ENCODE measurements at regions not wholly inside any gene's neighbourhood (a gene's known extent, or its start where the extent isn't known, plus 50 kb on each side); places are given as distances from the start of the nearest gene placed in this dataset.
A peak's percentile ranks its signal among the peaks of the same experiment; 100 is the strongest.

- no peaks in the 10 kb centered on the region for H3K4me1 ChIP-seq (ENCODE audit: insufficient read depth)
- no peaks in the 10 kb centered on the region for H3K27me3 ChIP-seq
- TF ChIP-seq EZH2 (IDR thresholded peaks at IDR 0.05; ENCODE audit: borderline replicate concordance) (no peak), EZH2phosphoT487 (IDR thresholded peaks at IDR 0.05; ENCODE audit: low read depth, severe bottlenecking, unreplicated experiment) (no peak), CTCF (IDR thresholded peaks at IDR 0.05; ENCODE audit: poor library complexity) (no peak)
- no peak overlapping the region for H3K4me3 ChIP-seq
- peak overlapping the region; percentile 15 for H3K27ac ChIP-seq
- no peak overlapping the region for H3K4me2 ChIP-seq
- H4K20me1 ChIP-seq (ENCODE audit: insufficient read depth, poor library complexity, severe bottlenecking), result no peaks in the 10 kb centered on the region
- DNase-seq (ENCODE audit: low spot score), result no peak
- H3K9me2 ChIP-seq (replicated peaks; ENCODE audit: insufficient read depth), result no peaks in the 10 kb centered on the region
- no peak overlapping the region for H2AFZ ChIP-seq
- WGBS (ENCODE audit: low lambda C conversion rate, missing lambda C conversion rate), result 82% methylated on average over 3 of the region's 3 CpGs
- H3K9me3 ChIP-seq (ENCODE audit: low read depth), result no peaks in the 10 kb centered on the region
- no peaks in the 10 kb centered on the region for H3K79me2 ChIP-seq
- H3K36me3 ChIP-seq (replicated peaks; ENCODE audit: insufficient read depth, low read depth), result no peaks in the 10 kb centered on the region
Observed at GRCh38 chr4:96912716-96913115, 1072.8 kb downstream of the PDHA2 start.

- Histone ChIP-seq H2AFZ (no peak overlapping the region), H3K4me3 (no peak overlapping the region), H3K79me2 (no peaks in the 10 kb centered on the region), H3K4me2 (no peak overlapping the region), H3K36me3 (replicated peaks; ENCODE audit: insufficient read depth, low read depth) (no peaks in the 10 kb centered on the region), H3K27ac (peak overlapping the region; percentile 15), H4K20me1 (ENCODE audit: insufficient read depth, poor library complexity, severe bottlenecking) (no peaks in the 10 kb centered on the region), H3K9me2 (replicated peaks; ENCODE audit: insufficient read depth) (no peaks in the 10 kb centered on the region), H3K9me3 (ENCODE audit: low read depth) (no peaks in the 10 kb centered on the region), H3K4me1 (ENCODE audit: insufficient read depth) (no peaks in the 10 kb centered on the region), H3K27me3 (no peaks in the 10 kb centered on the region)
- TF ChIP-seq EZH2phosphoT487 (IDR thresholded peaks at IDR 0.05; ENCODE audit: low read depth, severe bottlenecking, unreplicated experiment) (no peak), EZH2 (IDR thresholded peaks at IDR 0.05; ENCODE audit: borderline replicate concordance) (no peak), CTCF (IDR thresholded peaks at IDR 0.05; ENCODE audit: poor library complexity) (no peak)
- DNase-seq (ENCODE audit: low spot score), result peak; percentile 39
- WGBS (ENCODE audit: low lambda C conversion rate, missing lambda C conversion rate), result 31% methylated on average over 2 of the region's 2 CpGs
Observed at GRCh38 chr4:96913441-96914080, 1073.7 kb downstream of the PDHA2 start.

GRCh38 chr4:96916711-96917110, 1076.8 kb downstream of the PDHA2 start:
- H3K9me3 ChIP-seq (ENCODE audit: low read depth), result no peaks in the 10 kb centered on the region
- 50% methylated on average over 5 of the region's 5 CpGs for WGBS (ENCODE audit: low lambda C conversion rate, missing lambda C conversion rate)

More at GRCh38 chr4:96916711-96917110, 1076.8 kb downstream of the PDHA2 start:
- Histone ChIP-seq H3K27ac (no peak overlapping the region), H3K27me3 (no peaks in the 10 kb centered on the region), H2AFZ (no peak overlapping the region), H3K79me2 (no peaks in the 10 kb centered on the region), H3K4me1 (ENCODE audit: insufficient read depth) (no peaks in the 10 kb centered on the region), H3K36me3 (replicated peaks; ENCODE audit: insufficient read depth, low read depth) (no peaks in the 10 kb centered on the region), H3K4me2 (no peak overlapping the region), H3K4me3 (no peak overlapping the region), H3K9me2 (replicated peaks; ENCODE audit: insufficient read depth) (no peaks in the 10 kb centered on the region), H4K20me1 (ENCODE audit: insufficient read depth, poor library complexity, severe bottlenecking) (no peaks in the 10 kb centered on the region)
- no peak for DNase-seq (ENCODE audit: low spot score)
- TF ChIP-seq EZH2phosphoT487 (IDR thresholded peaks at IDR 0.05; ENCODE audit: low read depth, severe bottlenecking, unreplicated experiment) (no peak), CTCF (IDR thresholded peaks at IDR 0.05; ENCODE audit: poor library complexity) (no peak), EZH2 (IDR thresholded peaks at IDR 0.05; ENCODE audit: borderline replicate concordance) (no peak)
